NCI-H446 (cell line): ENCODE measurements at regions not wholly inside any gene's neighbourhood (a gene's known extent, or its start where the extent isn't known, plus 50 kb on each side); places are given as distances from the start of the nearest gene placed in this dataset.

Source experiments
- DNase-seq, 2 experiments: peaks; one replicate each; lab custom pipeline; 2025; lab: John Stamatoyannopoulos, UW

DNA sequence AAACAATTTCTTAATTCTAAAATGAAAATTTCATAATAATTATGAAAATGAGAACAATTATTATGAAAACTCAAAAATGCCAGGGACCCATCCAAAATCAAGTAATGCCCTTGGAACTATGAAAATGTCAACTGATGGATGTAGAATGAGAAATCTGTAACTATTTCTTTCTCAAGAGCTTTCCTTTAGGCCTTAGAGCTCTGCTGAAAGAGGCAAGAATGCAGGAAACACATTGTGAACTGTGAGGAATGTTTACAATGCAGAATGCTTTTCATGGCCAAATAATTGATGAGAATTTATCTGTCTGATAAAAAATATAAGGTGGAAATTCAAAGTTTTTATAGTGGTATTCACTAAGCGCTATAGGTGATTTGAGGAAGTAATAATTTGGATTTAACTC is 207.1 kb upstream of the PCDH18 start:
- DNase-seq, result no peak

DNA sequence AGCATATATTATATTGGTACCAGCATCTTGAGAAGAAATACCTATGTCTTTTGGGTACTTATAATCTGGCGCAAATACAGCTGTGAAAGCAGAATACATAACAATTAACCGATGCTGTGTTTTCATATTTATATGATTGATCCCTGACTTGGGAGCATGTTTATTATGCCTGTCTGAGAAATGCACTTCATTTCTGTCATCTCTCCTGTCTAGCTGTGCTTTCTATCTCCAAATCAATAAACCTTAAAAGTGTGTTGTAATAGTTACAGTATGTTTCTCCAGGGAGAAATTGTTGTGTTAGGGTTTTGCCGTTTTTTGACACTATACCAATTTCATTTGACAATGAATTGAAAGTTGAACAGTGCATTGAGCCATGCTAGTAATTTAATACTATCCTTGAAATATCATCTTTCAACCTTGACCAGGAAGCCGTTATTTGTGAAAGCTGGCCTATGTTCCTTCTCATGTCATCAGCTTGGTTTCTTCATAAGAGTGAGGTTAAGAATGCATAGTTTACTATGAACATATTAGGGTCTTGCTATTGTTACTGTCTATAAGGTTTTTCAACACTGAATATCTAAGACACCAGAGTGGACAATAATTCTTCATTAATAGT is 206.2 kb upstream of the PCDH18 start:
- no peak for DNase-seq

DNA sequence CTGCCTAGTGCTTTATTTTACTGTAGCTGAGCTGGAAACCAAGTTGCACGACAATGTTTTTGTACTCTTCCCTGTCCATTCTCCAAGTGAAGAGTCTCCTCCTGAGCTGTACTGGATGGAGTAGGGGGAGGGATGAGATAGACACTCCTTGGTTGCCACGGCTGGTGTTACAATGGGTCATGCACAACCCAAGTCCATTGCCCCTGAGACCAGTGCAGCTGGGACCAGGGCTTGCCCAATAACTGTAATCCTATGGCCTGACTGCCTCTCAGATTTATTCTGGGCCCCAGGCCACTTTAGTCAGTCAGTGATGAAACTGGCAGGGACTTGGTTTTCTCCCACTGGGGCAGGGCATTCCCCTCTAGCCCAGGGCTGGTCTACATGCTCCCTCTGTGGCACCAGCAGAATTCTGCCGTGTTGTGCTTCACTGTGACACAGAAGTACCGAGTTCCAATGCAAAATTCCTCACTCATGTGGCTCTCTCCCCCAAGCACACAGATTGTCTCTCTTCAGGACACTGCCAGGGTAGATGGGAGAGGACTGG is 203.3 kb upstream of the PCDH18 start:
- DNase-seq, result no peak

DNA sequence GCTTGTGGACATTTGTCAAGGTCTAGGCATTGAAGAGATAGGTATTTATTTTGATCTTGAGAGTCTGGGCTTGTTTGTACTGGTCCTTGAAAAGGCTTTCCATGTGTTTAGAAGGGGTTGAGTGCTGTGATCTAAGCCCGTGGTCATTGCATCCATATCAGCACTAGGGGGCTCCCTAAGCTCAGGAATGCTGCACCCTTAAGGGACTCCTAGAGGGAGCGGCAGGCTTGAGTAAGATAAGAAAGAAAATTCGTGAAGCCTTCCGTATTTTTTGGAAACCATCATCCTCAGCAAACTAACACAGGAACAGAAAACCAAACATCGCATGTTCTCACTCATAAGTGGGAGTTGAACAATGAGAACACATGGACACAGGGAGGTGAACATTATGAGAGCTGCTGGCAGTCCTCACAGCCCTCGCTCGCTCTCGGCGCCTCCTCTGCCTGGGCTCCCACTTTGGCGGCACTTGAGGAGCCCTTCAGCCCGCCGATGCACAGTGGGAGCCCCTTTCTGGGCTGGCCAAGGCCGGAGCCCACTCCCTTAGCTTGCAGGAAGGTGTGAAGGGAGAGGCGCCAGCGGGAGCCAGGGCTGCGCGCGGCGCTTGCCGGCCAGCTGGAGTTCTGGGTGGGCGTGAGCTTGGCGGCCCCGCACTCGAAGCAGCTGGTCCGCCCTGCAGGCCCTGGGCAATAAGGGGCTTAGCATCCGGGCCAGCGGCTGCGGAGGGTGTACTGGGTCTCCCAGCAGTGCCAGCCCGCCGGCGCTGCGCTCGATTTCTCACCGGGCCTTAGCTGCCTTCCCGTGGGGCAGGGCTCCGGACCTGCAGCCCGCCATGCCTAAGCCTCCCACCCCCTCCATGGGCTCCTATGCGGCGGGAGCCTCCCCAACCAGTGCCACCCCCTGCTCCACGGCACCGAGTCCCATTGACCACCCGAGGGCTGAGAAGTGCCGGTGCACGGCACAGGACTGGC is 201.2 kb upstream of the PCDH18 start:
- peak; percentile 10 to 24 for DNase-seq

DNA sequence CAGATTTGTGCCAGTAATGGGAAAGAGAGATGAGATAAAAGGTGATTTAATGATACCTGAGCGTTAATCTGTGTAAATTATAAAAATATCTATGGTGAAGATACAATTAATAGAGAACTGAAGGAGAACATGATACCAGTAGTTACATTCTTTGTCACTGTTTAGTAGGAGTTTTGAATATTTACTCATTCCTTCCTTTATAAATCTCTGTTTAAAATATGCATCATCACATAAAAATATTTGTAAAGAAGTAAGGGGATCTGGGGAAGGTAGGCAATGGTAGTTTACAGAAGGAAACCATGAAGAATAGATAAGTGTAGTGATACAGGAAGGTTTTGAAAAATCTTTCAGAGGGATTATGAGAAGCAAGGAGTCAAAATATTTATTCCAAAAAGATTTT is 190.6 kb upstream of the PCDH18 start:
- no peak for DNase-seq

DNA sequence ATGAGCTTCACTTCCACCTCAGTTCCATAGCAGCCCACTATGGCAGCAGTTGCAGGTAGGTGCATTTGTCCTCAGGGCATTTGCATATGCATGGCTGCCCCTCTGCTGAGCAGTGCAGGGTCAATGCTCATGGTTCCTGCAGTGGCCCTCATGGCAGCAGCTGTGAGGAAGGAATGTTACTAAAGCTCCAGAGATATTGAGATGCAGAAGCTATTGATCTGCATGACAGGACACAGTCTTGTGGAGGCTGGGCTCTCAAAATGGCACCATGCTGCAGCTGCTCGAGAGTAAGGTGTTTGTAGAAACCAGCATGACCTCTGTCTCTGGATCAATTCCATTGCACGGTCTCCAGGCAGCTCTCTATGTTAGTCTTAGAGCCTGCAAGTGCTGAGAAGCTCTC is 179.2 kb upstream of the PCDH18 start:
- no peak for DNase-seq

DNA sequence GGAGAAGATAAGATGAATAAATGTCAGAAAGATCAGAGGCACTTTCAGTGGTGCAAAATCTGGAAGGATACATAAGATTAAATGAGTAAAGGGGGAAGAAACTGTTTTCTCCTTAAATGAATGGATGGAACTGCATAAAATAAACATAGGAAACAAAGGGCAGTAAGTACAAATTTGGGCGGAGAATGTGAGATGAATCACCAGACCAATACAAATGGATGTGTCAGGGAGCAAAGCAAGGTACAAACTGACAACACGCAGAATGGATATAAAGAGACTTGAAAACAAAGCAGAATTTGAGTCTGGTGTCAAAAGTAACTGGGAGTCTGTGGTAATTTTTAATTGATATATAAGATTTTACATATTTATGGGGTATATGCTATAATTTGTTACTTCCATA is 175.3 kb upstream of the PCDH18 start:
- DNase-seq, result no peak

DNA sequence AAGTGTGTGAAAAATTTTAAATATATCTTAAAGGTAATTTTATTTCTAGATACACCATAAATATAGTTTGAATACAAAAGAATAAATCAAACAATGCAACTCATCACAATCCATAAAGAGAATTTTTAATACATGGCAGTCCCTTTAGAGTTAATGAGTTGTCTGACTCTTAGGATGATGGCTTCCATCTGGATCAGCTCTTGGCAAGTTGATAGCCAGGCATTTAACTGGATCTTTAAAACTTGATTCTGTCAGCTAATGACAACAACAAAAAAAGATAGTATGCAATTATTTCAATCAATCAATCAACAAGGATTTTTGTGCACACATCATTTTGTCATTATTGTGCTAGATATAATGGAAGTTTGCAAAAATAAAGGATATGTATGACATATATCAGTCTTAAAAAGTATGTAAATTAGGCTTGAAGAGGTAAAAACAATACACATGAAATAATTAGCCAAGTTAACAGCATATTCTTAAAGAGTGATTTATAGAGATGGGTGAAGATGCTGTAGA is 174.9 kb upstream of the PCDH18 start:
- DNase-seq, result peak in 1 of 2 experiments; percentile 13

DNA sequence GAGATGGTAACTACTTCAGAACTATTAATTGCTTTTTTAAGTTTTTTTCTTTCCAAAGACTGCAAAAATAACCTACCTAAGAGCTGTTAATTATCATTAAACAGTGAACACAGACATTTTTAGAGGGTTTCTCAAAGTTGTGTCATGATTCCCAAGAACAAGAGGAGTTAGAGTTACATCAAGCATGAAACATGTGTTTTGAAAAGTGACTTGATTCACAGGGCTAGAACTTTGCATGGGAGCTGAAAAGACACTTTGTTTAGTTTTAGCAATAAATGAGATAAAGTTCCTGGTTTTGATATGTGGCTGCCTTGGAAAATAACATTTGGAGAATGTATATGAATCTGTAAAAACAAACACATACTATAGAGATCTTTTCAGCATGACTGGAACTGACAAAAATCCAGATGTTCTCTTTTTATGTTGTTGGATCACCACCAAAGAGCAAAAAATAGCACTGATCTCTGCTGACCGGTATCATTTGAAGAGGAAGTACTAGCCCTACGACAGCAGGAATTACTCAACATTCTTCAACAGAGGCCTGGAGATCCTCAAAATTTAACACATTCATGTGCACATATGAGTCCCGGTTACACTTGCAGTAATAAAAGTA is 173.0 kb upstream of the PCDH18 start:
- peak in 1 of 2 experiments; percentile 4 for DNase-seq

DNA sequence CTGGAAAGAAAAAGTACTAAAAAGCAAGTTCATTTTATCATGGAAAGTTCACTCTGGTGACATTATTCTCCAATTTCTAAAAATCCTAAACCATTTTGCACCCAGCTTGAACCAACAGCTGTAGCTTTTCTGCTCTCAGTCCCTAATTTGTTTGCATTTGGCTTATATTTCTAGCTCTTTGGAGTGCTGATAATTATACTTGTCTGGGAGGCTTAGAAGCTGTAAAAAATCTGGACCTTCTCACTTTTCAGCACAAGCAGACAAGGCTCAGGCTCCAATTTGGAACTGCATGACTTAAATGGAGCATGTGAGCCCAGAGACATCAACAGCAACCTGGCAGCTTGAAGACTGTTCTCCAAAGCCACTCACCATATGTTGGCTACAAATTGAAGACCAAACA is 170.9 kb upstream of the PCDH18 start:
- DNase-seq, result peak; percentile 65 to 86

DNA sequence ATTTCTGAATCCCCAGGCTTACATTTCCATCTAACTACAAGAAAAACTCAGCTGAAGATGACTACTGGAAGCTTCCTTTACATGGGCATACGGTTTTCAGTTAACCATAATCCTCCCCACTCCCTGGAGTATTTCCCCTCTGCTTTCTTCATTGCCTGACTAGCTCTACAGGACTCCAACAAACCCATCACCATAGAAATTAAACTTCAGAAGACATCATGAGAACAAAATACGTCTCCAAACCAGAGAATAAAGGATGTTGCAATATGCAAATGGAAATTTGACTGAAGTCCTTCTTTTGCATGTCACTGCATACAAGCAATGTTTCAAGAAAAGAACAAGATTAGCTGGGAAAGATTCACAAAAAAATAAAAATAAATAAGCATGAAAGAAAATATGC is 170.2 kb upstream of the PCDH18 start:
- DNase-seq, result no peak

DNA sequence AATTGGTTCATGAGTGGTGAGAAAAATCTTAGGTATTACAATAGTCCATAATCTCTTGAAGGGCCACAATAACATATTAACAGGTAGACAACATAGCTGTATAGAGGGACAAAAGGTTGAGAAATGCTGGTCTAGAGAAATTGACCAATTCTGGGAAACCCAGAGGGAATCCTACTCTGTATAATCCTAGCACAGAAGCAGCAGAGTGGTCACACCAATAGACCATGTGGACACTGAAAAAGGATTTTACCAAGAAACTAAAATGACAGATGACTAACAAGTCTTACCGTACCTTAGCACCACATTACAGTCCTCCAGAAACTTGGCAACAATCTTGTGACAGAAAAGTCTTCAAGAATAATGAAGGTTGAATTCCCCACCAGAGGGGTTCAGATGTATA is 169.1 kb upstream of the PCDH18 start:
- no peak for DNase-seq

DNA sequence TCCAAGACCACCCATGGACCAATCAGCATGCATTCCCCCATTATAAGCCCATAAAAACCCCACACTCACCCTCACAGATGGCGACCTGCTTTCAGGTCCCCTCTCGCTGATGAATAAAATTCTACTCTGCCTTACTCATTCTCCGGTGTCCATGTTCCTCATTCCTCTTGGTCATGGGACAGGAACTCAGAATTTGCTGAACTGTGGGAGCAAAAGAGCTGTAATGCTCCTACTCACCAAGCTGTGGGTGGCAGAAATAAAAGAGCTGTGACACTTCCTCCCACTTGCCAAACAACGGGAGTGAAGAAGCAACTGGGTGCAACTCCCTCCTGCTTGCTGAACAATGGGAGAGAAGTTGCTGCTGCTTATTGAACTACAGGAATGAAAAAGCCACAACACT is 168.5 kb upstream of the PCDH18 start:
- no peak for DNase-seq

DNA sequence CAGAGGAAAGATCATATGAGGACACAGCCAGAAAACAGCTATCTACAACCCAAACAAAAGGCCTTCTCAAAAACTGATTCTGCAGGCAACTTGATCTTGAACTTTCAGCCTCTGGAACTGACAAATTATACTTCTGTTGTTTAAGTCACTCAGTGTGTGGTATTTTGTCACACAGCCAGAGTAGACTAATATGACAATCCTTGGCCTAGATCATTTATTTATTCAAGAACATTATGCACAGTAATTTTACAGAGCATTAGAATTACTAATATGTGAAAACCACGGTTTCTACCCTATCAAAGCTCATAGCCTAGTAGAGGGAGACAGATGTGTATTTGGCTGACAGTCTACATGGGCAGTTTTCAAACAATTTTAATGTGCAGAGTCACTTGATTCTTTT is 167.8 kb upstream of the PCDH18 start:
- DNase-seq, result no peak

DNA sequence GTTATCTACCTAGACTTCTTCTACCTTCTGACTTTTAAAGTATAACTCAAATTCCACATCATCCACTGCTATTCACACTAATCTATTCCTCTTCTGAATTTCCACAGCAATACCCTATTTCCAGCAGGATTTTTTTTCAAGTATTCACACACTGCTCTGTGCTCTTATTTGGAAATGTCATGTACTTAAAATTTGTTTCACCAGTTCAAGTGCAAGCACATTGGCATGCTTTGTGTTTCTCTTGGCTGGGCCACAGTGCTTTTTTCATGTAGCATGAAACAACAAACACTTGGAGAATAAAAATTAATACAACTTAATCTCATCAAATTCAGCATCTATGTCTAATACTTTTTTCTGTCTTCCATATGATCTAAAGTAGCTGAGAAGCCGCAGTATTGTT is 161.8 kb upstream of the PCDH18 start:
- no peak for DNase-seq

DNA sequence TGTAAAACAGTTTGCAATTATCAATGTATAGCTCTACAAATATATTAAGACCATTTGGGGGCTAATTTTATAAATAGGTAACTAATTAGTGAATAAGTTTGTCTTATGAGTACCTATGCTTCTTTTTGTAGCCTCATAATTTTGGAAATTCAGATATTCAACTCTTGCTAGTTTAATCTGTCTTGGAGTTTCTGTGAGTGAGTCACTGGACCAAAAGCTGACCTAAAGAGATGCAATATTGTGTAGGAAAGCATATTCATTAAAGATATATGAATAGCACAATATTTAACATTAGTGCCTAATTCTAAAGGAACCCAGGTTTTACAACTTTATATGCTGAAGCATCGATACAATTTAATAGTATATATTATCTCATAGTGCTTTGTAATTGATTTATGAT is 161.3 kb upstream of the PCDH18 start:
- no peak for DNase-seq

DNA sequence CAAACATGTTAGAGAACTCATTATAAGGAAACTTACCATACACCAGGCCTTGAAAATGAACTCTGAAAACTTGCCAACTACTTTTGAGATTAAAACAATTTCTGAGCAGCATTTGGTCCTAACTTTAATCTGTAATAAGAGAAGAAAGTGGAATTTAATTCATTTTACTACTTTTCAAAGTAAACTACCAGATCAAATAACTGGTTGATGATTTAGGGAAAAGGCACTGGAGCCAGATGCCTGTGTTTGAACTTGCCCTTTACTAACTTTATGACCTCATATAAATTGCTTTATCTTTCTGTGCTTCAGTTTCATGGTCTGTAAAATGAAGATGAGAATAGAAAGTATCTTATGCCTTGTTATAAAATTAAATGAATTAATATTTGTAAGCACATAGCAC is 159.9 kb upstream of the PCDH18 start:
- no peak for DNase-seq

DNA sequence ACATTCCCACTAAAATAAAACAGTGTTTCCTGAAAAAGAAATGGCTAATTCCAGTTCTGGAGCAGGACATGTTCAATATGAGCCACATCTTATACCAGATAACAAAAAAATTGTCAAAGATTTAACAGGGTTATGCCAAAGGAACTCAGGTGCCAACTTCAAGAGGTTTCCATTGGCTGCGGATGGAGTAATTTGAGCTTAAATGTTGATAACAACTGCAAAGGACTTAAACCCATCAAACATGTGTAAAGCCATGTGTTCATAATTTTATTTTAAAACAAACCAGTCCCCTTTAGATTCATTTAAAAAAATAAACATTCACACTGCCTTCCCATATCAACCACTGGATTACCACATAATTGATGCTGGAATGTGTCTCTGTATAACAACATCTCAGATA is 156.4 kb upstream of the PCDH18 start:
- DNase-seq, result no peak

DNA sequence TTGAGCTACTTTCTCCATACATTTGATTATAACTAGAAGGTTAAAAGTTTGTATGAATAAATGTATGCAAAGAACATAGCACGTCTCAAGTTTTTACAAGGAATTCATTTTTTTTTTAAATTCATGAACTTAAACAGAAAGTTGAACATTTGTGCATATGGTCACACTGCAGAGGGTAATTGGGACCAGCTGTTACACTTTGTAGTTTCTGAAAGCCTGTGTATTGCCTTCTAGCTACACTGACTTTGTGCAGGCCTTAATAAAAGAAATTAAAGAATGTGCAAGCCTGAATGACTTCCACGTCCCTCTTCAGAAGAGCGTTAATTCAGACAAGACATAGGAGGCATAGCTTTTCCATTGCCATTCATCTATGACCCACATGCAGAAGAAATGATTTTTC is 153.1 kb upstream of the PCDH18 start:
- DNase-seq, result peak in 1 of 2 experiments; percentile 59

DNA sequence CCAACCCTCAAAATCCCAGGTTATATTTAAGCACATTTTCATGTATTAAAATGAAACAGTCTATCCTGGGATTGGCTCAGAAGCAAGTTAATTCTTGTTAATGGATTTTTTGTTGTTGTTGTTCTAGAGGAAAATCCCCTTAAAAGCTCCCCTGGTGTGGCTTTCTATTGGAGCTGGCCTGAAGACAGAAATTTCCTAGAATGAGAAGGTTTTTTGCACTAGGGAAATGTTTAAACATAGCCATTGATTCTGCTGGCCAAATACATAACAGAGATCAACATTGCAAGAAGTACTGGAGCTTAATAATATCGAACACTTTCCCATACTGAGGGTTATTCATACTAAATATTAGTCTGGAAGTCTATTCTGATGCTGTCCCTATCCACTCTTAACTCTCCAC is 148.8 kb upstream of the PCDH18 start:
- DNase-seq, result no peak

DNA sequence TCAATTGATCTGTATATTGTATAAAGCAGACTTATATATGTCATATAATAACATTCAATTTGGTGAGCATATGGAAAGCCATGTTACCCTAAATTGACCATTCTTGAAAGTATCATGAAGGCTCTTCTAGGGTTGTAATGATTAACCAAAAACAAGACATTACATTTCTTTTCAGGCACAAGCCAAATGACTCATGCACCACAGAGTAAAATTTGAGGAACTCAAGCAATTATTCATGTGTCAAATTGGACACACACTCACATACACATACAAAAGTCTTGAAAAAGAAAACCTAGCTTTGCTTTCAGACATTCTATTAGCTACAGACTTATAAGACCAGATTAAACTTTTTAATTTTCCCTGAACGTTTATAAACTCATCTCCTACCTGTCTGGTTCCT is 146.5 kb upstream of the PCDH18 start:
- peak in 1 of 2 experiments; percentile 9 for DNase-seq

DNA sequence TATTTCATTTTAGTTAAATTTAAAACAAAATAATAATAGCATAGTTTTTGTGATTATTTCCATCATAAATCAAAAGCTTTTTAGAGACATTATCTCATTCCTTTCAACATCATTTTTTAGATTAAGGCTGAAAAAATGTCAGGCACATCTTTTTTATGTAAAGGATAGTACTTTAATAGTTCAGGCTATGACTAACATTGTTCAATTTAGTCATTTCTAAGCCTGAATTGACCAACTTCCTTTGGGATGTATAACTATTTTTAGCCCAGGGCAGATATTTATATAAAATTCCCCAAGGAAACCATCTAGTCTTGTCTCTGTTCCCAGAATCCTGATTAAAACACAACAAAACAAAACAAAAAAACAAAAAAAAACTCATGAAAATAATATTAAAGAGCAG is 145.6 kb upstream of the PCDH18 start:
- DNase-seq, result no peak
